BJ (cell line): ENCODE measurements at regions not wholly inside any gene's neighbourhood (a gene's known extent, or its start where the extent isn't known, plus 50 kb on each side); places are given as distances from the start of the nearest gene placed in this dataset.

Source experiments
- CTCF ChIA-PET: fragments of 350-600 bp; formaldehyde crosslinking; extraction: SDS; loops from one replicate; lab custom pipeline; 2021; ENCODE audit warnings: antibody characterized with exemption, inconsistent platforms; lab: Yijun Ruan, JAX
- POLR2A ChIA-PET: fragments of 300-600 bp; sonication (Branson Sonifier 250); formaldehyde crosslinking; extraction: SDS; loops from one replicate; lab custom pipeline; 2021; ENCODE audit warnings: antibody characterized with exemption; lab: Charles Lee
- DNase-seq: peaks from one replicate; pipeline ENCODE4 v3.0.0-alpha.2; 2011; ENCODE audit warnings: low read depth
- H3K27me3 ChIP-seq: 2 replicates; pipeline ENCODE4 v1.6.0; 2011; ENCODE audit warnings: low read length; ENCODE audit not compliant: control insufficient read depth, insufficient read depth
- H3K36me3 ChIP-seq: 2 replicates; pipeline ENCODE4 v1.5.1; 2011; ENCODE audit warnings: low read length; ENCODE audit not compliant: control insufficient read depth, insufficient read depth
- H3K4me3 ChIP-seq: 2 replicates; pipeline ENCODE4 v1.5.1; 2011; ENCODE audit warnings: low read depth, mild to moderate bottlenecking, control low read depth, low read length
- TF ChIP-seq, protein P1 (sequence below): IDR thresholded peaks from 2 replicates; pipeline ENCODE4 v1.5.1; 2011; ENCODE audit warnings: low read depth, mild to moderate bottlenecking, control low read depth, inconsistent platforms, low read length, moderate library complexity; ENCODE audit not compliant: insufficient read depth

DNA sequence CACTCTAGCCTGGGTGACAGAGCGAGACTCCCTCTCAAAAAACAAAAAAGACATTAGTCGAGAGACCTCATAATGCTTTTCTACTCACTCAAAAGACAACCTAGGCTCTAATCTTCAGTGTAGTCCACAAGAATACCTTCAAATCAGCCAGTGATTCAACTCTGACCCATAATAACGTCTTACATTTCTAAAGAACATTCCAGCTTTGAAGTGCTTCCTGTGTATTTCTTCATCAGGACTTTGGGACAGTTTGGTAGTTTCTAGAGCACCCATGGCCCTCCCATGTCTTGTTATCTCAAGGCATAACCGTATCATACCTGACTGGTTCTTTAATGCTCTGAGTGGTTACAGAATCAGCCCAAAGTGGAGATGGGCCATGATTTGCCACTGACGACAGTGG is 221.3 kb downstream of the SKIDA1 start:
- POLR2A ChIA-PET, result no interaction called here
- CTCF ChIA-PET, result interaction anchor here (1.0 kb wide), 1 partner anchor 25 kb away, joined by 3 read pairs; no protein-coding TSS in a partner anchor
- DNase-seq, result no peak
- Histone ChIP-seq H3K4me3 (no peak overlapping the region), H3K27me3 (no peaks in the 10 kb centered on the region), H3K36me3 (no peaks in the 10 kb centered on the region)
- TF ChIP-seq, protein P1, sequence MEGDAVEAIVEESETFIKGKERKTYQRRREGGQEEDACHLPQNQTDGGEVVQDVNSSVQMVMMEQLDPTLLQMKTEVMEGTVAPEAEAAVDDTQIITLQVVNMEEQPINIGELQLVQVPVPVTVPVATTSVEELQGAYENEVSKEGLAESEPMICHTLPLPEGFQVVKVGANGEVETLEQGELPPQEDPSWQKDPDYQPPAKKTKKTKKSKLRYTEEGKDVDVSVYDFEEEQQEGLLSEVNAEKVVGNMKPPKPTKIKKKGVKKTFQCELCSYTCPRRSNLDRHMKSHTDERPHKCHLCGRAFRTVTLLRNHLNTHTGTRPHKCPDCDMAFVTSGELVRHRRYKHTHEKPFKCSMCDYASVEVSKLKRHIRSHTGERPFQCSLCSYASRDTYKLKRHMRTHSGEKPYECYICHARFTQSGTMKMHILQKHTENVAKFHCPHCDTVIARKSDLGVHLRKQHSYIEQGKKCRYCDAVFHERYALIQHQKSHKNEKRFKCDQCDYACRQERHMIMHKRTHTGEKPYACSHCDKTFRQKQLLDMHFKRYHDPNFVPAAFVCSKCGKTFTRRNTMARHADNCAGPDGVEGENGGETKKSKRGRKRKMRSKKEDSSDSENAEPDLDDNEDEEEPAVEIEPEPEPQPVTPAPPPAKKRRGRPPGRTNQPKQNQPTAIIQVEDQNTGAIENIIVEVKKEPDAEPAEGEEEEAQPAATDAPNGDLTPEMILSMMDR, result no peak

DNA sequence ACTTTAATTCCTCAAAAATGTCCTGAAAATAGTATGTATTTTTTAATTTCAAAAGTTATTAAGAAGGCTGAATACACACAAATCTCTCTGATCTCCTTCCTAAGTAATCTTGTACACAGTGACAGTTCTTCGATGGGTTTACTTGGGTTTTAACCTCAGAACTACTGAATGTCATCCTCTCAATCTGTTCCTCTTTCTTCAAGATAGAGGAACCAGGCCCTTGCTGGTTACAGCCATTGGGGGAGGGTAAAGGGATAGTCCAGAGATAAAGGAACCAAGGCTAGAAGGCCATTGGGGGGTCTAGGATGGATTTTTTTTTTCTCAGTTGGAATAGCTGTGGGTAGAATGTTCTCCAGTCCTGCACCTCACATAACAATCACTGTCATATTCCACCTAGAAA is 224.9 kb downstream of the SKIDA1 start:
- TF ChIP-seq, protein P1, result no peak
- ChIA-PET POLR2A (no interaction called here), CTCF (no interaction called here)
- Histone ChIP-seq H3K27me3 (no peaks in the 10 kb centered on the region), H3K4me3 (no peak overlapping the region), H3K36me3 (no peaks in the 10 kb centered on the region)
- DNase-seq, result no peak

DNA sequence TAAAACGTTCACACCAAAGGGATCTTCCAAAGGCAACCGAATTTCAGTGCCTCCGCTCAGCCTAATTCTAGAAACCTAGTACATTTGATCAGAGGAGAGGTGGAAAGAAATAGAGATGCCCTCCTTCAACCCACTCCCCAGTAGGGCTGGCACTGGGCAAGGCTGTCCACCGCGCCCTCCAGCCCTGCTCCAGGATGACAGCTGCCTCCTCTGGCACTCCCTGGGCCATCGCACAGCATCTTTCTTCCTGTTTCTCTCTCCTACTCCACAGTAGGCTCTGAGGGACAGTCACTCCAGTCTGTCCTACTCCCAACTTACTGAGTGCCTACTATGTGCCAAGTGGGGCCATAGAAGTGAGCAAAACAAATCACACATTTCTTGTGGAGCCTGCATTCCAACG is 226.2 kb downstream of the SKIDA1 start:
- ChIA-PET POLR2A (no interaction called here), CTCF (no interaction called here)
- TF ChIP-seq, protein P1, result no peak
- Histone ChIP-seq H3K27me3 (no peaks in the 10 kb centered on the region), H3K36me3 (no peaks in the 10 kb centered on the region), H3K4me3 (no peak overlapping the region)
- no peak for DNase-seq

DNA sequence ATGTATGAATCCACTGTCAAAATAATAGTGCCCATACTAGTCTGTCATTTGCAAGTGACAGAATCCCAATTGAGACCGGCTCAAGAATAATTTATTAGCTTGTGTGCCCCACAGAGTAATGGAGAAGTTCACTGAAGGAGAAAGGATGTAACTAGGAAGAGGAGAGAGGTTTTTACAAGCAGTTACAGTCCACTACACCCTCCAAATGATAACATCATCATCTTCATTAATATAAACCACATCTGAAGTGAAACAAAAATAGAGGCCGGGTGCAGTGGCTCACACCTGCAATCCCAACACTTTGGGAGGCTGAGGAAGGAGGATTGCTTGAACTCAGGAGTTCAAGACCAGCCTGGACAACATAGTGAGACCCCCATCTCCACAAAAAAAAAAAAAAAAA is 226.8 kb downstream of the SKIDA1 start:
- H3K36me3 ChIP-seq, result no peaks in the 10 kb centered on the region
- no peaks in the 10 kb centered on the region for H3K27me3 ChIP-seq
- CTCF ChIA-PET, result no interaction called here
- POLR2A ChIA-PET, result no interaction called here
- H3K4me3 ChIP-seq, result no peak overlapping the region
- TF ChIP-seq, protein P1, result no peak
- no peak for DNase-seq

DNA sequence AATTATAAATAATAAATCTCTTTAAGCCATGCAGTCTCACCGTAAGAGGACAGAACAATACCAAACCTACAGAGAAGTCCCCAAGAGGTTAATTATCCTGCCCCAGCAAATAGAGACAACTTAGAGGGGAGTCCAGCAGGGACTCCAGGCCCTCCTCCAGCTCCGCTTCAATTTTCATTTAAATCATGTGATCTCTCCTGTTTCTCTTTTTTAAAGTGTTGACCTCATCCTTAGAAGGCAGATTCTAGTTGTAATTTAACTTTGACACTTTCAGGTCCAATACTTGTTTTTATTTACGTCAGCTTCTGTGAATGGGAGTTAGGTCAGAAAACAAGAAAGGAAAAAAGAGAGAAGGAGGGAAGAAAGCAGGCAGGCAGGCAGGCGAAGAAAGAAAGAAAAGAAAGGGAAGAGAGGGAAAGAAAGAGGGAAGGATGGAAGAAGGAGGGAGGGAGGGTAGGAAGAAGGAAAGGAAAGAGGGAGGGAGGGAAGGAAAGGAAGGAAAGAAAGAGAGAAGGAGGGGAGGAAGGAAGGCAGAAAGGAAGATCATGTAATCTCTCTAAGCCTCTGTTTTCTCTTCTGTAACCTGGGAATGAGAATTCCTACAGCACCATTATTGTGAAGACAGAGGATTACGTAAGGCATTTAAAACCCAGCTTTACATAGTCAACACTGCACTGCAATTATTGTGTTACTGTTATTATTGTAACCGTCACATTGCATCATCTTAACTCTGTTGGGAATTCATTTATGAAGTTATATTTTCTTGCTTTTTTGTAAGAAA is 227.7 kb downstream of the SKIDA1 start:
- Histone ChIP-seq H3K36me3 (no peaks in the 10 kb centered on the region), H3K4me3 (no peak overlapping the region), H3K27me3 (no peaks in the 10 kb centered on the region)
- TF ChIP-seq, protein P1, result no peak
- POLR2A ChIA-PET, result no interaction called here
- CTCF ChIA-PET, result interaction anchor here (0.6 to 0.8 kb wide), 2 partner anchors 9 to 13 kb away, joined by 3 read pairs; no protein-coding TSS in a partner anchor
- DNase-seq, result no peak
